Fibroblast of lung (primary cell): ENCODE measurements at regions not wholly inside any gene's neighbourhood (a gene's known extent, or its start where the extent isn't known, plus 50 kb on each side); places are given as distances from the start of the nearest gene placed in this dataset.

Experiments
- CTCF ChIP-seq, 2 donors: IDR thresholded peaks in 1 of 2; conservative IDR thresholded peaks in 1 of 2; 1 replicate in 1 of 2; 2 replicates in 1 of 2; pipeline ENCODE4 v1.5.1; 2011 to 2012; ENCODE audit warnings: low read length in 2 of 2, control low read depth in 1 of 2, inconsistent platforms in 1 of 2, low read depth in 1 of 2, mild to moderate bottlenecking in 1 of 2
- EZH2 ChIP-seq: IDR thresholded peaks from 2 replicates; pipeline ENCODE4 v1.5.1; 2012; ENCODE audit warnings: low read length, control low read depth, mild to moderate bottlenecking; ENCODE audit errors: missing control alignments

- TF ChIP-seq CTCF (conservative IDR thresholded peaks at IDR 0.05 in 1 of 2, IDR thresholded peaks at IDR 0.05 in 1 of 2; ENCODE audit: low read depth in 1 of 2, low read length in 2 of 2), result no peak
- TF ChIP-seq EZH2, result no peak
Measured at GRCh38 chr3:187801152-187801551, 55.9 kb upstream of the BCL6 start.
